GM19043 (cell line): ENCODE measurements at regions not wholly inside any gene's neighbourhood (a gene's known extent, or its start where the extent isn't known, plus 50 kb on each side); places are given as distances from the start of the nearest gene placed in this dataset.

Experiments used
- ATAC-seq: cut with Tn5 transposase; IDR thresholded peaks from one replicate; pipeline ENCODE4 v1.9.1; 2021; ENCODE audit warnings: low read depth; ENCODE audit not compliant: unreplicated experiment

GRCh38 chr4:38500433-38500832, 163.6 kb upstream of the KLF3 start:
- no peak for ATAC-seq

GRCh38 chr4:38501698-38502097, 162.3 kb upstream of the KLF3 start:
- ATAC-seq, result no peak

GRCh38 chr4:38503689-38504395, 160.2 kb upstream of the KLF3 start:
- peak; percentile 83 for ATAC-seq

GRCh38 chr4:38504396-38504715, 159.6 kb upstream of the KLF3 start:
- no peak for ATAC-seq

GRCh38 chr4:38509551-38509950, 154.4 kb upstream of the KLF3 start:
- no peak for ATAC-seq

- no peak for ATAC-seq
Observed at GRCh38 chr4:38510201-38510600, 153.8 kb upstream of the KLF3 start.

GRCh38 chr4:38511702-38512101, 152.3 kb upstream of the KLF3 start:
- no peak for ATAC-seq

- ATAC-seq, result no peak
Observed at GRCh38 chr4:38512840-38513239, 151.2 kb upstream of the KLF3 start.

GRCh38 chr4:38514465-38515146, 149.4 kb upstream of the KLF3 start:
- no peak for ATAC-seq

GRCh38 chr4:38516190-38516589, 147.8 kb upstream of the KLF3 start:
- no peak for ATAC-seq

- no peak for ATAC-seq
Observed at GRCh38 chr4:38519666-38520065, 144.3 kb upstream of the KLF3 start.

GRCh38 chr4:38523054-38523453, 140.9 kb upstream of the KLF3 start:
- ATAC-seq, result no peak

- ATAC-seq, result peak; percentile 97
Observed at GRCh38 chr4:38523524-38524448, 140.2 kb upstream of the KLF3 start.

GRCh38 chr4:38526412-38526811, 137.6 kb upstream of the KLF3 start:
- no peak for ATAC-seq

GRCh38 chr4:38529189-38530115, 134.5 kb upstream of the KLF3 start:
- ATAC-seq, result peak; percentile 84

GRCh38 chr4:38530486-38530885, 133.5 kb upstream of the KLF3 start:
- ATAC-seq, result no peak

- no peak for ATAC-seq
Observed at GRCh38 chr4:38531141-38531727, 132.8 kb upstream of the KLF3 start.

- ATAC-seq, result no peak
Observed at GRCh38 chr4:38532908-38533499, 131.0 kb upstream of the KLF3 start.

- ATAC-seq, result no peak
Observed at GRCh38 chr4:38534344-38535045, 129.5 kb upstream of the KLF3 start.
